Pancreas (tissue), 10 donors: ENCODE measurements at regions not wholly inside any gene's neighbourhood (a gene's known extent, or its start where the extent isn't known, plus 50 kb on each side); places are given as distances from the start of the nearest gene placed in this dataset.

Source experiments
- ATAC-seq, 4 donors: fragments of 200-7000 bp; cut with Tn5 transposase; one replicate each; pipeline versions ENCODE4 v1.8.0 to v1.9.1; 2020; ENCODE audit warnings: mild to moderate bottlenecking in 4 of 4, moderate library complexity in 4 of 4
- DNase-seq, 6 donors: peaks; one replicate each; pipeline ENCODE4 v3.0.0-alpha.2; 2020
- FAIRE-seq: peaks from 2 replicates; lab custom pipeline; 2012; peaks lifted over from hg19 to GRCh38; lab: Jason Lieb, UNC
- H3K27ac ChIP-seq, 4 donors: fragments of 200-600 bp; sonication (generic); 1 replicate in 3 of 4; 2 replicates in 1 of 4; pipeline versions ENCODE4 v1.5.0 to v1.8.0; 2020
- H3K27me3 ChIP-seq, 4 donors: fragments of 200-600 bp; one replicate each; pipeline ENCODE4 v1.8.0; 2021
- H3K36me3 ChIP-seq, 3 donors: fragments of 200-600 bp; sonication (generic) in 1 of 3; one replicate each; pipeline versions ENCODE4 v1.5.0 to v1.8.0; 2020 to 2021
- H3K4me1 ChIP-seq, 3 donors: fragments of 200-600 bp; one replicate each; pipeline ENCODE4 v1.8.0; 2021
- H3K4me3 ChIP-seq, 4 donors: fragments of 200-600 bp; sonication (generic) in 2 of 4; one replicate each; pipeline versions ENCODE4 v1.5.0 to v1.8.0; 2020 to 2021
- H3K9me3 ChIP-seq, 4 donors: fragments of 200-600 bp; one replicate each; pipeline ENCODE4 v1.8.0; 2021
- CTCF ChIP-seq, 4 donors: fragments of 200-600 bp; sonication (generic) in 3 of 4; IDR thresholded peaks; one replicate each; pipeline versions ENCODE4 v1.5.0 to v1.8.0; 2021; ENCODE audit warnings: antibody characterized with exemption in 4 of 4
- WGBS, 2 donors: extraction: QIAGEN DNeasy Blood & Tissue Kit; methylation state at CpG; one replicate each; pipeline ENCODE4 v1.1.7; 2013; 5-methylcytosine and 5-hydroxymethylcytosine counted together
- intact Hi-C, 3 donors: fragments of 100-400 bp; cut with DNase I; formaldehyde crosslinking; loops; one replicate each; pipeline versions ENCODE4 v1.11.1 to v1.14.2; 2022
- donor health status: healthy with polysubstance abuse.
- donor health status: DM: no; HTN: no; CAD: no; lungs with moderate emphysema.
- donor health status: DM: no; HTN: no; CAD: no.
- donor health status: control.
- donor health status: control.
- donor health status: Bipolar disorder and iron deficiency.
- donor health status: DM: yes; HTN: yes; CAD: no.
- donor health status: DM: no; HTN: no; CAD: no.
- donor health status: DM: no; HTN: no; CAD: no.
- donor health status: DM: yes; HTN: yes; CAD: no.

DNA sequence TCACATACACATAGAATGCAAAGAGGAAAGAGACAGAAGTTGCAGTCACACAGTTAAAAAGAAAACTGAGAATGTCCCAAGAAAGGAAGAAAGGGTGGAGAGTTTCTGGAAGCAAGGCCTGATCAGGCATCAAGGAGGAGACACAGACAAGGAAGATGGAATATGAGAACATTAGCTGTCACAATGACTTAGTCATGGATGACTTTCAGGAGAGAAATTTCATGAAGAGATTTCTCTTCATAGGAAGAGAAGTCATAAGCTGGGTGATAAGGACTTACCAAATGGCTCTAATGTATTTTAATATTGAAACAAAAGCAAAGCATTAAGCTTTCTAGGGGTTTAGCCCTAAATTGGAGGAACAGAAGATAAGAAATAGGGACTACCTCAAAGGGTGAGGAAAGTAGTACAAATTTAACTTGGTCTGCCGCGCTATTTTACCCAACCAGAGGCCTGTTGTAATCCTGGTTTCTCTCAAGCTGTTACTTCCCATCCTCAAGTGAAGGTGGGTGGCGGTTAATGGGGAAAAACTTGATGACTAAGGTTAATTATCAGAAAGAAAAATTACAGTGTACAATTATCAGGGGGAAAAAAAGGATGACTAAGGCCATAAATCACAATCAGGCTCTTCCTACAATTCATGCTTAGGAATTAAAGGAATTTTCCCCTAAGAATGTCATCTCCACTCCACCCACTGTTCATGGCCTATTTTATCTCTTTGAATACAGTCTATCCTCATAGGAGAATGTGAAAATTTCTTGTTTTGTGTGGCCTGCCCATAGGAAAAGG is 93.9 kb upstream of the ADGRL2 start:
- Histone ChIP-seq H3K4me3 (no peak overlapping the region), H3K9me3 (no peaks in the 10 kb centered on the region), H3K36me3 (no peaks in the 10 kb centered on the region), H3K4me1 (peaks cover 0 to 11% (median 7%) of the 10 kb centered on the region in 3 donors), H3K27me3 (no peaks in the 10 kb centered on the region), H3K27ac (no peak overlapping the region)
- no peak for TF ChIP-seq CTCF (IDR thresholded peaks at IDR 0.05)
- no peak for FAIRE-seq
- no peak for ATAC-seq
- 86 to 92% methylated on average over 3 of the region's 3 CpGs for WGBS, 2 donors
- DNase-seq = no peak
- intact Hi-C loops = no loop called here

GRCh38 chr1:81703756-81704463 is 96.8 kb upstream of the ADGRL2 start:
- no peaks in the 10 kb centered on the region for H3K27me3 ChIP-seq
- no peak for DNase-seq
- intact Hi-C loops = no loop called here
- FAIRE-seq = no peak
- H3K9me3 ChIP-seq = no peaks in the 10 kb centered on the region
- WGBS, 2 donors = 95 to 96% methylated on average over 5 of the region's 5 CpGs
- no peak for TF ChIP-seq CTCF (IDR thresholded peaks at IDR 0.05)
- peak overlapping the region in 2 of 4 donors; percentile 23 to 37 for H3K27ac ChIP-seq
- H3K4me1 ChIP-seq = peaks cover 0 to 11% (median 7%) of the 10 kb centered on the region in 3 donors
- peak; percentile 40 to 78 (median 66) for ATAC-seq
- no peaks in the 10 kb centered on the region for H3K36me3 ChIP-seq
- H3K4me3 ChIP-seq = no peak overlapping the region

- WGBS, 2 donors = 33 to 36% methylated on average over 3 of the region's 3 CpGs
- peaks cover 0 to 11% (median 7%) of the 10 kb centered on the region in 3 donors for H3K4me1 ChIP-seq
- intact Hi-C loops = no loop called here
- no peak for TF ChIP-seq CTCF (IDR thresholded peaks at IDR 0.05)
- H3K4me3 ChIP-seq = no peak overlapping the region
- DNase-seq (no peak), FAIRE-seq (no peak), ATAC-seq (peak; percentile 43 to 65 (median 64))
- no peaks in the 10 kb centered on the region for H3K36me3 ChIP-seq
- no peaks in the 10 kb centered on the region for H3K9me3 ChIP-seq
- H3K27ac ChIP-seq = peak overlapping the region in 2 of 4 donors; percentile 19 to 37
- H3K27me3 ChIP-seq = no peaks in the 10 kb centered on the region
These were observed 97.4 kb upstream of the ADGRL2 start for GRCh38 chr1:81703391-81703755.

GRCh38 chr1:81702903-81703302 is 97.8 kb upstream of the ADGRL2 start:
- WGBS, 2 donors = 54 to 83% methylated on average over 4 of the region's 4 CpGs
- Histone ChIP-seq H3K36me3 (no peaks in the 10 kb centered on the region), H3K4me1 (peaks cover 0 to 11% (median 7%) of the 10 kb centered on the region in 3 donors), H3K9me3 (no peaks in the 10 kb centered on the region), H3K4me3 (no peak overlapping the region), H3K27ac (peak overlapping the region in 2 of 4 donors; percentile 19 to 37), H3K27me3 (peaks cover 0 to 5% (median 0%) of the 10 kb centered on the region in 4 donors)
- ATAC-seq = peak in 3 of 4 donors; percentile 56 to 82 (median 70)
- intact Hi-C loops = no loop called here
- DNase-seq = no peak
- TF ChIP-seq CTCF (IDR thresholded peaks at IDR 0.05) = no peak
- FAIRE-seq = no peak
